ENCODE measurements at regions not wholly inside any gene's neighbourhood (a gene's known extent, or its start where the extent isn't known, plus 50 kb on each side); places are given as distances from the start of the nearest gene placed in this dataset.

DNA sequence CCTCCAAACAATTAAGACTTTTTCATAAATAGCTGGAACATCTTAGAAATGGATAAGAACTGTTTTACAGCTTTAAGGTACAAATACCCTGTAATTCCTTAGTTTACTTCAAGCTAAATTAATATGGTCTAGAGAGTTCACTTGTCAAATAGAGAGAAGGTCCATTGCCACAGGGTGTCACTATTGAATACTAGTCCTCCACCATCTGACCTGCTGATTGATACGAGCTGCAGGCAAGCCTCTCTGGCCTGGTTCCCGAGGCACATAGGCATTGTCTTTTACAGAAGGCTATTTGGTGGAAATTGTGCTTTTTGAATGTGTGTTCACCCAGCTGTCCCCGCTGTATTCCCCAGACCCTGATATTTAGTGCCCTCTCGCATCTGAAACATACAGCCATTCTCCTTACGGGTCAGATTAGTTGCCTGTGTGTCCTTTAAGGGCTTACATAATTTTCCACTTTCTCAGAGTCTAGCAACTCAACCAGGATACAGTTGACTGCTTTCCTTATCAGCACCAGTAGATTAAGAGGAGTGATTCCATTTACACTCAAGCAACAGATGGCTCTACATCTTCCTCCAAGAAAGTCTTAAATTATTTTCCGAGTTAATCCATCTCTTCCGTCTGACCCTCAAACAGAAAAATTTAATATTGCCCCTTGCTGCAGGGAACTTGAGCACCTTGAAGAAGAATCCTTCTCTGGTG is 788.8 kb upstream of the FAT3 start:
- Histone ChIP-seq H3K27me3 (no peaks in the 10 kb centered on the region), H3K36me3 (no peaks in the 10 kb centered on the region), H3K4me1 (no peaks in the 10 kb centered on the region), H3K4me3 (no peak overlapping the region), H3K27ac (no peak overlapping the region), H3K9me3 (replicated peaks) (no peaks in the 10 kb centered on the region)
- no peak for DNase-seq

DNA sequence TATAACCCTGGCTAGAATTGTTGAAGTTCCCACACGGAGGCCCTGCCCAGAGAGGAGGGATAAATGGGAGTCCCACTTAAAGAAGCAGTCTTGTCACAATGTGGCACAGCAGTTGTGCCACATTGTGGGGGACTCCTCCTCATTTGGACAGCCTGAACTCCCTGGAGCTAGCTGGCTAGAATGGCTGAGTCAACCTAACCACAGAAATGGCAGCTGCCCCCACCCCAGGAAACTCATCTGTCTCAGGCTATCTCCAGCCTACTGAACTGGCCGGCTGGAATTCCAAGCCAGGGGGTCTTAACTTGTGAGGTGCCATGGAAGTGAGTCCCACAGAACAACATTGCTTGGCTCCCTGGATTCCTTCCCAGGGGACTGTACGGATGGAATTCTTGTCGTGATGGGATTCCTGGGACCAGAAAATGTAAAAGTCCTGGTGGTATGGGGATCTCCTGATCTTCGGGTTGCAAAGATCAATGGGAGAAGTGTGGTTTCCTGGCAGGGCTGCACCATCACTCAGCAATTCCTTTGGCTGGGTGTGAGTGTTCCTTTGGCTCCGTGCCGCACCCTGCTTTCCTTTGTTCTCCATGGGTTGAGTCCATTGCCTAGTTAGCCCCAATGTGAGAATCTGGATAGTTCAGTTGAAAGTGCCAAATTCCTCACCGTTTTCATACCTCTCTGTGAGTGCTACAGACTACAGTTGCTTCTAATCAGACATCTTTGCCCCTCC is 791.2 kb upstream of the FAT3 start:
- peak; percentile 10 to 11 for DNase-seq

DNA sequence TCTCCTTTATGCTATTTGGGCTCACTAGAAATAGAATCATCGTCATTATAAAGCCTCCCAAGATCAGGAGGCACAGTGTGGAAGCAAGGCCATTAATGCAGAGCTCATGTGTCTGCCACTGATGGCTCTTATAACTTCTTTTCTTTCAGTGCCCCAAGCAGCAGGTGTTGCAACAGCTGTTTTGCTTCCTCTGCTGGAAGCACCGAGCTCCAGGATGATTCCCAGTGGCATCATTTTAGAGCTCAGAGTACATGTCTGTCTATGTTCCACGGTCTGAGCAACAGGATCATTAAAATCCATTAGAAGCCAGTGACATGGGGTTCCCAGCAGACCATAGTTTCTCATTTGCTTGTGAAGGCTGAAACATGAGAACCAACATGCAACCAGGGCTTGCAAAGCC is 803.0 kb upstream of the FAT3 start:
- Histone ChIP-seq H3K4me3 (no peak overlapping the region), H3K27ac (no peak overlapping the region), H3K9me3 (replicated peaks) (no peaks in the 10 kb centered on the region), H3K27me3 (no peaks in the 10 kb centered on the region), H3K36me3 (no peaks in the 10 kb centered on the region), H3K4me1 (no peaks in the 10 kb centered on the region)
- peak in 1 of 2 experiments; percentile 51 for DNase-seq

More for the DNA sequence above, 791.2 kb upstream of the FAT3 start:
- H3K36me3 ChIP-seq, result no peaks in the 10 kb centered on the region
- H3K4me1 ChIP-seq, result no peaks in the 10 kb centered on the region
- no peak overlapping the region for H3K27ac ChIP-seq
- H3K27me3 ChIP-seq, result no peaks in the 10 kb centered on the region
- no peaks in the 10 kb centered on the region for H3K9me3 ChIP-seq (replicated peaks)
- no peak overlapping the region for H3K4me3 ChIP-seq

DNA sequence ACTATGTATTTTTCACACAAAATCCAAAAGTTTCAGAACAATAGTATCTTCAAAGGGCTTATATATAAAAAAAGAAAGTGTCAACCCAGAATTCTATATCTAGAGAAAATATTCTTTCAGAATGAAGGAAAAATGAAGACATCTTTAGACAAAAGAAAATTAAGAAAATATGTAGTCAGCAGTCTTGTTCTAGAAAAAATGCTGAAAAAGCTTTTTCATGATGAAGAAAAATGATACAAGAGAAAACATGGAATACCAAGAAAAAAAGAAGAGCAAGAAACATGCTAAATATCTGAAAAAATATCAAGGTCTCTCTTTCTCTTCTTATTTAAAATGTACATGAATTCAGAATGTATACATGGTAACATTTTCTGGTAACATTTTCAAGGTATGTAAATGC is 816.8 kb upstream of the FAT3 start:
- Histone ChIP-seq H3K4me1 (no peaks in the 10 kb centered on the region), H3K27me3 (no peaks in the 10 kb centered on the region), H3K9me3 (replicated peaks) (no peaks in the 10 kb centered on the region), H3K36me3 (no peaks in the 10 kb centered on the region), H3K4me3 (no peak overlapping the region), H3K27ac (no peak overlapping the region)
- DNase-seq, result no peak

DNA sequence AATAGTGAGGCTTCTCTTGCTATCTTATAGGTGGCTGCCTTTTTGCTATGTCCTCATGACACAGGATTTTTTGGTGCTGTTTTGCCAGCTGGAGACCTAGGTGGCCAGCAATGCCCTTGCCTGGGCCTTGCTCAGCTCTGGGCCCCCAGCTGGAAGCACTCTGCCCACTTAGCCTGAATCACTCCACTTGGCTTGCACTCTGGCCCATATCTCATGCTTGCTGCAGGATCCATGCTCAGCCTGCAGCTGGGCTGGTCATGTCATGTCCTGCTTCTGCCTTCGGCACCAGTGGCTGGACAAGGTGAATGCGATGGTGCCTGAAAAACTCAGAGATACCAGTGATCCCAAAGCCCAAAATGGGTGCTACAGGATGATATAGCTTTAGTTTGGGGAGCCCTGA is 818.6 kb upstream of the FAT3 start:
- H3K27me3 ChIP-seq, result no peaks in the 10 kb centered on the region
- H3K4me1 ChIP-seq, result no peaks in the 10 kb centered on the region
- H3K4me3 ChIP-seq, result no peak overlapping the region
- DNase-seq, result no peak
- no peaks in the 10 kb centered on the region for H3K9me3 ChIP-seq (replicated peaks)
- no peak overlapping the region for H3K27ac ChIP-seq
- no peaks in the 10 kb centered on the region for H3K36me3 ChIP-seq

DNA sequence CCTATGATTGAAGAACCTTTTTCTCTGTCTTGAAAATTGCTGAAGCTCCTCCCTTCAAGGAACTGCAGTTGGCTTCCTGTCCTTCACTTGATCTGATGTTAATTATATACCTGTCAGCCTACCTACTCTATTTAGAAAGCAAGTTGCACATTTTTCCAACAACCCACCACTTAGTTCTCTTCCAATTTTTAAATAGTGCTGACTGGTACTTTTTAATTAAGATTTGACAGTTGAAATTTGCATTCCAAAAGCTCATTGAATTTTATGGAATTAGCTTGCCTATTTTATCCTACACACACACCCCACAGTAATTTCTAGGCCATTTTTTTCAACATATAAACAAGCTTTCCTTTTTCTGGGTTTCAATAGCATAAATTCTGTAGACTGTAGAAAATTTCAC is 820.3 kb upstream of the FAT3 start:
- Histone ChIP-seq H3K27ac (no peak overlapping the region), H3K4me1 (no peaks in the 10 kb centered on the region), H3K4me3 (no peak overlapping the region), H3K36me3 (no peaks in the 10 kb centered on the region), H3K27me3 (no peaks in the 10 kb centered on the region), H3K9me3 (replicated peaks) (no peaks in the 10 kb centered on the region)
- no peak for DNase-seq

DNA sequence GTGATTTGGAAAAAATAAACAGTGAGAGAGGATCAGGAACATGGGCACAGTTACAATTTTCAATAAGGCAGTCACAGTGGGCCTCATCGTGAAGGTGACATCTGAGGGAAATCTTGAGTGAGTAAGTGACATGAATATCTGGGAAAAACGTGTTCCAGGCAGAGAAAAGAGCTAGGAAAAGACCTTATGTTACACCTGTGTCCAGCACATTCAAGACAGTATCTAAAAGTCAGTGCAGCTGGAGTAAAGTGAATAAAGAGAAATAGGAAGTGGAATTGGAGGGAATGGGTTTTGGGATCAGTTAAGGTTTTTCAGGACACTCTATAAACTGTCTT is 827.5 kb upstream of the FAT3 start:
- no peaks in the 10 kb centered on the region for H3K4me1 ChIP-seq
- no peaks in the 10 kb centered on the region for H3K36me3 ChIP-seq
- H3K4me3 ChIP-seq, result no peak overlapping the region
- no peak for DNase-seq
- H3K27ac ChIP-seq, result no peak overlapping the region
- no peaks in the 10 kb centered on the region for H3K27me3 ChIP-seq
- no peaks in the 10 kb centered on the region for H3K9me3 ChIP-seq (replicated peaks)

DNA sequence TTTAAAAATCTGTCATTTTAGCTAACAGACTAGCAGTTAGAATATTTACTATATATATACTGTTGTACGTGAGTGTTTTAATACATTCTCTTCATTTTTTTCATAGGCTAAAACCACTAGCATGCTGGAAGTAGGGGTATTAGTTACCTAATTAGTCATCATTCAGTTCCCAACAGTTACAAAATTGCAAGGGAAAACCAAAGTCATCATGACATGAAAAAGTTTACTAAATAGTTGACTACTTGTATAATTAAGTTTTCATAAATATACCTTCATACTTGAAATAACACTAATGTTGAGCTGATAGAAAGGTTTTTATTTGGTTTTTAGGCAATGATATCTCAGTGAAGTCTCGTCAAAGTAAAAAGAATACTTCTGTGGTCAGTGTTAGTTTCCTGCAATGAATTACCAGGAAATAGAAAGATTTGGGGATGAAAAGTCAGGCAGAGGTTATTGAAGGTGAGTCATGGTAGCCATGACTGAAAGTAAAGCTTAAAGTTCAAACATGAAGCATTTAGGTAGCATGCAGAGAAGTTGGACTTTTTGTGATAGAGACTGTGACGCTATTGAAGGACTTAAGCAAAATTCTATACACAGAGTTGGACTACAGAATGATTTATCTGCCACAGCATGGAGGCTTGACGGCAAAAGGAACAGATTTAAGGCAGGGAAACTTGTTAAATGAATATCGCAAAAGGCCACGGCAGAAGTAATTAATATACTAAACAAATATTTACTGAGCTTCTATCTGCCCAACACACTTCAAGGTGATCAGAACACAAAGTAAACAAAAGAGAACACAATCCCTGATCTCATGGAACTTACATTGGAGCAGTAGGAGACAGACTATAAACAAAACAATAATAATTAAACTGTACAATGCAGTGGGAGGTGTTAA is 828.1 kb upstream of the FAT3 start:
- no peak overlapping the region for H3K4me3 ChIP-seq
- H3K27me3 ChIP-seq, result no peaks in the 10 kb centered on the region
- peak in 1 of 2 experiments; percentile 0 for DNase-seq
- H3K27ac ChIP-seq, result no peak overlapping the region
- H3K36me3 ChIP-seq, result no peaks in the 10 kb centered on the region
- H3K4me1 ChIP-seq, result no peaks in the 10 kb centered on the region
- H3K9me3 ChIP-seq (replicated peaks), result no peaks in the 10 kb centered on the region

DNA sequence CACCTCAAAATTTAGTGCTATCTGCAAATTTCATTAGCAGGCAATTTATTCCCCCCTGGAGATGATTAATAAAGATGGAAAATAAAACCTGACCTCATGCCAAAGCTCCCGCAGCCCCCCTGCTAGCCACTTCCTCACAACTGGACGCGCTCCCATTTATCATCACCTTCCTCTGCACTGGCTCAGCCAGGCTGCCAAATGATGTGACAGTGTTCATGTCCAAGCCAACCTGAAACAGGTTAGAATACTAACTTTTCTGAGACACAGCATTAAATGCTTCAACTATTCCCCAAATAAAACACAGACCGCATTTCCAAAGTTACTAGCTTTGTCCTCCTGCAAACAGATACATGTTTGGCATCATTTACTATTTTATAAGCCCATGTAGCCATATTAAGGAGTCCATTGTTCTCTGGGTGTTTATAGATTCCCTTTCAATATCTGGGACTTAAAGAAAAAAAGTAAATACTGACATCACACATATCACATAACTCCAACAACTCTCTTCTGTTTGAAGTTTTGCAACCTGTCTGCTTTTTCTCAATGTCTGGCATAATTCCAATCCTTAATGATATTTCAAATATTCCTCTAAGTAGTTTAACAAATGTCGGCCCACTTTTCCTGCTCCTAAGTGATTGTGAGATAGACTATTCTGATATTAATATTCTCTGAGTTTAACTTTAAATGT is 829.7 kb upstream of the FAT3 start:
- H3K4me1 ChIP-seq, result no peaks in the 10 kb centered on the region
- H3K4me3 ChIP-seq, result no peak overlapping the region
- H3K9me3 ChIP-seq (replicated peaks), result no peaks in the 10 kb centered on the region
- H3K27ac ChIP-seq, result no peak overlapping the region
- no peaks in the 10 kb centered on the region for H3K27me3 ChIP-seq
- no peak for DNase-seq
- H3K36me3 ChIP-seq, result no peaks in the 10 kb centered on the region

DNA sequence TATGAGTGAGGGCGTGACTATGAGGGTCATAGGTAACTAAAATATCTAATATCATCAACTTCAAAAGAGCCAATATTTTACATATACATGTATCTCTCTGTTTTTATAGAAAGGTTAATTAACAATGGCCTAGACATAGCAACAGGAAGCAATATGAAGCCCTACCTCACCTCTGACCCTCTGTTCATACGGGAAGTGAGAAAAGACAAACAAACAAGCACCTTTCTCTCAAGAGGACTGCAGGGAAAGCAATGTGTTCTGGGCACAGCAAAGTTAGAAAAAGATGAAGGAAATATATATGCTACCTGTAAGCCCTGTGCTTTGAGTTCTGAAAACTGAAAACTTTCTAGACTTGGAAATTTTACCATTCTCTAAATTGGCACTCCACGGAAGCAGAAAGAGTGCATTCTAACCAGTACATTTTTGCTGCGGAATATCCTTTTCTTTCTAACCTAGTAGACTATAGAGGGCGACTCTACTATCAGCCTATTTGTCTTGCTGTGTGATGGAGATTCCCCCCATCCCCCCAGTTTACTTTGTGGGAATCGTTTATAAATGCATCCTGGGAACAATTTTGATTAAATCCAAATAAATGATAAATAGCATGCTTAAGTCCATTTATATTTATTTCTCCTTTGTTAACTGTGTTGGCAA is 830.4 kb upstream of the FAT3 start:
- H3K9me3 ChIP-seq (replicated peaks), result no peaks in the 10 kb centered on the region
- H3K4me3 ChIP-seq, result no peak overlapping the region
- DNase-seq, result no peak
- no peaks in the 10 kb centered on the region for H3K4me1 ChIP-seq
- H3K36me3 ChIP-seq, result no peaks in the 10 kb centered on the region
- no peak overlapping the region for H3K27ac ChIP-seq
- H3K27me3 ChIP-seq, result no peaks in the 10 kb centered on the region

DNA sequence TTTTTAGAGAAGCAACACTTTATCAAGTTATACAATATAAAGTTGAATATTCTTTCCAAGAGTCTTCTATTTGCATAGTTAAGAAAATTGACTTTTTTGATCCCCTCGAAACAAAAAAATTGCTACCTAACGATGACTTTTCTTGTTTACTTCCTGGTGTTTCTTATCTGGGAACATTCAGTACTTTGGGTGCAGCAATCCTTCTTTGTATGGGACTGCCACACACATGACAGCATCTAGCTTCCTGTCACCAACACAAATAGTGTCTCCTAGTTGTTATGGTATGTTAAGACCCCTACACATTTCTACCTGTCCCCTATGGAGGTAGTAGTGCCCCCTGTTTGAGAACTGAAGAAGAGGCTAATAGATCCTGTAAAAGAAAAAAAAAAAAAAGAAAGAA is 841.7 kb upstream of the FAT3 start:
- Histone ChIP-seq H3K36me3 (no peaks in the 10 kb centered on the region), H3K4me1 (no peaks in the 10 kb centered on the region), H3K27me3 (no peaks in the 10 kb centered on the region), H3K27ac (no peak overlapping the region), H3K9me3 (replicated peaks) (no peaks in the 10 kb centered on the region), H3K4me3 (no peak overlapping the region)
- no peak for DNase-seq

DNA sequence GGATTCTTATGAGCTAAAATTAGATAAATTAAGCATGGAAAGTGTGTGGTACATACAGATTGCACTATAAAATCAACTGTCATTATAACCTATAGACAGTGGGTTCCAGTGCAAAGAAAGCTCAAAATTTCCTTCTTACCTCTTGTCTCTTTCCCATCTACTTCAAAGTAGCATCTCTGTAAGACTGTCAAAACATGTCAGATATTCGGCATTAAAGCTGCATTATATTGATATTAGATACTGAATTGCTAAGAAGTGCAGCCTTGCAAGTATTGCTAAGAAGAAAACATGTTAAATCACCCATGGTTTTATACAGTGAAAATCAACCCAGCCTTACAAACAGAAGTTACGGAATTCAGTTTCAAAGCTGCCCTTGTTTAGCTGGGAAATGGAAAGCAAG is 849.8 kb upstream of the FAT3 start:
- Histone ChIP-seq H3K9me3 (replicated peaks) (no peaks in the 10 kb centered on the region), H3K36me3 (no peaks in the 10 kb centered on the region)

DNA sequence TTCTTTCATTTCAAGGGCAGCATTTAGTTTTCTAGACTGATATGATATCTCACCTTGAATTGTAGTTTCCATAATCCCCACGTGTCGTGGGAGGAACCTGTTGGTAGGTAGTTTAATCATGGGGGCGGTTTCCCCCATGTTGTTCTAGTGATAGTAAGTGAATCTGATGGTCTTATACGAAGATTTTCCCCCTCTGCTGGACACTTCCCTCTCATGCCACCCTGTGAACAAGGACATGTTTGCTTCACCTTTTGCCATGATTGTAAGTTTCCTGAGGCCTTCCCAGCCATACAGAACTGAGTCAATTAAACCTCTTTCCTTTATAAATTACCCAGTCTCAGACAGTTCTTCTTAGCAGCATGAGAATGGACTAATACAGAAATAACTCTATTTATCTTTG is 851.1 kb upstream of the FAT3 start:
- Histone ChIP-seq H3K27me3 (no peaks in the 10 kb centered on the region), H3K36me3 (no peaks in the 10 kb centered on the region), H3K4me1 (no peaks in the 10 kb centered on the region), H3K9me3 (replicated peaks) (no peaks in the 10 kb centered on the region), H3K27ac (no peak overlapping the region), H3K4me3 (no peak overlapping the region)
- DNase-seq, result no peak

More for the DNA sequence above, 849.8 kb upstream of the FAT3 start:
- Histone ChIP-seq H3K27ac (no peak overlapping the region), H3K27me3 (no peaks in the 10 kb centered on the region), H3K4me3 (no peak overlapping the region), H3K4me1 (no peaks in the 10 kb centered on the region)
- no peak for DNase-seq

DNA sequence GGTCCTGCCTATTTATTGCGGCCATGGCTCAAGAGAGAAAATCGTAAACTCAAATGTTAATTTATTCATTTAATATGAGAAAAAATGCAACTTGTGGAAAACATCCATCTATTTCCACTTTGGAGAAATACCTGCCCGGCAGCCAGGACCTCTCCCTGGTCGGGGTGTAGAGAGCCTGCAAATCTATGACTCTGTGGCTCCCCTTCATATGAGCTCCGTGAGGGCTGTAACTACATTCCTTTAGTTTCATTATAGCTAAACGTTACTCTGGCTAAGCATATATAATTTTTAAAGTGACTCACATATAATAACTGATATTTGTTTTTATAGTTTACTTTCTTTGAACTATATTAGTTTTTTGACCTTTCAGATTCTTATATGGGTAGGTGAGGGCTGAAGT is 857.8 kb upstream of the FAT3 start:
- Histone ChIP-seq H3K36me3 (no peaks in the 10 kb centered on the region), H3K27ac (no peak overlapping the region)

More for the DNA sequence above, 857.8 kb upstream of the FAT3 start:
- DNase-seq, result no peak
- Histone ChIP-seq H3K4me1 (no peaks in the 10 kb centered on the region), H3K9me3 (replicated peaks) (no peaks in the 10 kb centered on the region), H3K27me3 (no peaks in the 10 kb centered on the region), H3K4me3 (no peak overlapping the region)
